ENCODE measurements at regions not wholly inside any gene's neighbourhood (a gene's known extent, or its start where the extent isn't known, plus 50 kb on each side); places are given as distances from the start of the nearest gene placed in this dataset.
A peak's percentile ranks its signal among the peaks of the same experiment; 100 is the strongest.

DNA sequence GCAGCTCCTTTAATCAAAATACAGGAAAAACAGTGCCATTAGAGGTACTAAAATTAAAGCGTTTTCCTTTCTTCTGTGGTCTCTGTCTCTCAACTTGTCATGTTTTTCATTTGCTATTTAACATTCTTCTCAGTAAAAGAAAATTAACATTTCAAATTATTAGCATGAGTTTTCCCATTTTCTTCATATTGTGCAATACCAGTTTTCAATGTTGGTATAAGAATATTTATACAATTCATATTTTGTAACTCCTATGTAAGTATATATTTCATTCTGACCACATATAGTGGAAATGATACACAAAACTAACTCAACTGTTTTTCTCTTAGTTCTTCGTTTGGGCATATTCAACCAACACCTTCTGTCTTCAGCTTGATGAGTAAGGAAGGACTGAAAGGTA is 308.3 kb downstream of the HS3ST1 start:
- no peaks in the 10 kb centered on the region for H3K4me1 ChIP-seq (replicated peaks in 1 of 2; ENCODE audit: control insufficient read depth in 2 of 2, insufficient read depth in 2 of 2, low read length in 2 of 2)
- no peaks in the 10 kb centered on the region for H3K36me3 ChIP-seq (ENCODE audit: control insufficient read depth, insufficient read depth, low read length)
- H3K9ac ChIP-seq (ENCODE audit: insufficient read depth in 1 of 2, low read depth in 2 of 2, low read length in 2 of 2) = no peak overlapping the region
- no peak overlapping the region for H3K27ac ChIP-seq (ENCODE audit: extremely low read depth, low read depth, low read length)
- WGBS (ENCODE audit: insufficient coverage, low coverage, missing lambda C conversion rate) = 0% methylated on average over 2 of the region's 2 CpGs
- no peak overlapping the region for H2AFZ ChIP-seq (ENCODE audit: low read depth, low read length)
- FAIRE-seq = no peak
- ChIA-PET POLR2A (no interaction called here), CTCF (ENCODE audit: low intra/inter-chr PET ratio) (interaction anchor here (0.7 kb wide), 1 partner anchor 9 kb away, joined by 3 read pairs; no protein-coding TSS in a partner anchor)
- DNase-seq (ENCODE audit: extremely low read depth in 1 of 4, low spot score in 3 of 4) = no peak
- no peak for TF ChIP-seq FOXK1 (CRISPR knock-in tag; IDR thresholded peaks at IDR 0.05; ENCODE audit: borderline replicate concordance)
- TF ChIP-seq ZFP30 (CRISPR knock-in tag; IDR thresholded peaks at IDR 0.05; ENCODE audit: borderline replicate concordance) = no peak
- TF ChIP-seq, protein P1, sequence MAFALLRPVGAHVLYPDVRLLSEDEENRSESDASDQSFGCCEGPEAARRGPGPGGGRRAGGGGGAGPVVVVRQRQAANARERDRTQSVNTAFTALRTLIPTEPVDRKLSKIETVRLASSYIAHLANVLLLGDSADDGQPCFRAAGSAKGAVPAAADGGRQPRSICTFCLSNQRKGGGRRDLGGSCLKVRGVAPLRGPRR (CRISPR knock-in tag; IDR thresholded peaks at IDR 0.05) = no peak
- TF ChIP-seq BCL6 (CRISPR knock-in tag; IDR thresholded peaks at IDR 0.05) = no peak
- TF ChIP-seq PRMT5 (CRISPR knock-in tag; IDR thresholded peaks at IDR 0.05) = no peak
- no peak for TF ChIP-seq WHSC1 (IDR thresholded peaks at IDR 0.05; ENCODE audit: low read length)
- TF ChIP-seq CEBPG (CRISPR knock-in tag; IDR thresholded peaks at IDR 0.05) = no peak
- peak in 1 of 2 experiments; percentile 85; a peak in 2 of 4 replicates for TF ChIP-seq CEBPG (tag; conservative IDR thresholded peaks at IDR 0.05 in 1 of 2, IDR thresholded peaks at IDR 0.05 in 1 of 2)
- no peak for TF ChIP-seq KDM4B (IDR thresholded peaks at IDR 0.05; ENCODE audit: borderline replicate concordance in 2 of 2, low read depth in 1 of 2)
- TF ChIP-seq POLR2G (IDR thresholded peaks at IDR 0.05; ENCODE audit: low read depth, low read length) = no peak
- TF ChIP-seq CEBPB (tag; IDR thresholded peaks at IDR 0.05) = peak; percentile 65
- TF ChIP-seq MAFF (IDR thresholded peaks at IDR 0.05; ENCODE audit: low read length) = no peak
- TF ChIP-seq, protein P2, sequence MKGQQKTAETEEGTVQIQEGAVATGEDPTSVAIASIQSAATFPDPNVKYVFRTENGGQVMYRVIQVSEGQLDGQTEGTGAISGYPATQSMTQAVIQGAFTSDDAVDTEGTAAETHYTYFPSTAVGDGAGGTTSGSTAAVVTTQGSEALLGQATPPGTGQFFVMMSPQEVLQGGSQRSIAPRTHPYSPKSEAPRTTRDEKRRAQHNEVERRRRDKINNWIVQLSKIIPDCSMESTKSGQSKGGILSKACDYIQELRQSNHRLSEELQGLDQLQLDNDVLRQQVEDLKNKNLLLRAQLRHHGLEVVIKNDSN (CRISPR knock-in tag; IDR thresholded peaks at IDR 0.05) = no peak
- no peaks in the 10 kb centered on the region for H3K9me3 ChIP-seq (replicated peaks; ENCODE audit: control insufficient read depth, insufficient read depth, low read depth, low read length)
- H3K9me1 ChIP-seq (ENCODE audit: control insufficient read depth, insufficient read depth, low read length) = no peaks in the 10 kb centered on the region
- in situ Hi-C loops (cut with MboI) (no loop called here), intact Hi-C loops (cut with micrococcal nuclease) (no loop called here)
- no peaks in the 10 kb centered on the region for H3K27me3 ChIP-seq (ENCODE audit: control insufficient read depth in 2 of 2, insufficient read depth in 2 of 2, low read length in 2 of 2)
- ATAC-seq = no peak
- H3K4me2 ChIP-seq (ENCODE audit: insufficient read depth, low read length) = no peak overlapping the region
- no peak overlapping the region for H3K4me3 ChIP-seq
- no peaks in the 10 kb centered on the region for H3K79me2 ChIP-seq (ENCODE audit: control insufficient read depth, insufficient read depth, low read length)
- no TSS peak for BruUV-seq (replicated peaks)
- H4K20me1 ChIP-seq (replicated peaks; ENCODE audit: control insufficient read depth, insufficient read depth, low read length) = no peaks in the 10 kb centered on the region
